NCI-H1694 treated with DMSO at 0.1 percent for 48 hours (cell line): ENCODE measurements at regions not wholly inside any gene's neighbourhood (a gene's known extent, or its start where the extent isn't known, plus 50 kb on each side); places are given as distances from the start of the nearest gene placed in this dataset.

ENCODE experiments used
- DNase-seq: peaks from one replicate; lab custom pipeline; 2025; lab: John Stamatoyannopoulos, UW

DNA sequence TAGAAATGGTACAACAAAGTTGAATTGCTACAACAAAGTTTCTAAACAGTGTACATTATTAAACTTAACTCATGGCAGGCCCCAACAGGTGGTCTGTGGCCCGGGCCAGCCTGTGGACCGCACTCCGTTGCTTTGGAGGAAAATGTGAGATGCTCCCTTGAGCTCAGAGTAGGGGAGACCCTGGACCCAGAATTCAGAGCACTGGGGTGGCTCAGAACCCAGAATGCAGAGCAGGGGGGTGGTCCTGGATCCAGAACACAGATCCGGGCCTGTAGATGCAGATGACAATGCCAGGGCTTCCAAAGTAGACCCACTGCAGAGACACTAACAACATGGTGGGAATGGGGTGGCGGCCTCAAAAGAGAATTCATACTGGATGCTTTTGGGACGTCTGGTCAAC lies 311.0 kb downstream of the NDUFA10 start:
- DNase-seq, result no peak

DNA sequence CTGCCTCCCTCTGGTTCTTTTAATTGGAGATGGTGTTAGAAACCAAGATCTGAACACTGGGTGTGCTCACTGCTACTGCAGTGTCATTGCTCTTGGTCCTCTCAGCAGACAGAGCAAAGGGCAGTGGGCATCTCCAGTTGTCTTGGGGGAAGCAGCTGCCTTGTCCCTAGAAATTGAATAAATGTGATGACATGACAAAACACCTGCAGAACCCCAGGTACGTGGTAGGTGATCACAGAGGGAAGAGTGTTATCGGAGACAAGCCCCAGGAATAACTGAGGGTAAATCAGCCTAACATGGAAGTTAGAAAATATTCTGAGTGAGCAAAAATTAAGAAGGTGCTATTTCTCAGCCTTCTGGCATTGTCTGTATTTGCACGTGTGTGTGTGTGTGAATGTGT lies 311.9 kb upstream of the HDAC4 start:
- no peak for DNase-seq

DNA sequence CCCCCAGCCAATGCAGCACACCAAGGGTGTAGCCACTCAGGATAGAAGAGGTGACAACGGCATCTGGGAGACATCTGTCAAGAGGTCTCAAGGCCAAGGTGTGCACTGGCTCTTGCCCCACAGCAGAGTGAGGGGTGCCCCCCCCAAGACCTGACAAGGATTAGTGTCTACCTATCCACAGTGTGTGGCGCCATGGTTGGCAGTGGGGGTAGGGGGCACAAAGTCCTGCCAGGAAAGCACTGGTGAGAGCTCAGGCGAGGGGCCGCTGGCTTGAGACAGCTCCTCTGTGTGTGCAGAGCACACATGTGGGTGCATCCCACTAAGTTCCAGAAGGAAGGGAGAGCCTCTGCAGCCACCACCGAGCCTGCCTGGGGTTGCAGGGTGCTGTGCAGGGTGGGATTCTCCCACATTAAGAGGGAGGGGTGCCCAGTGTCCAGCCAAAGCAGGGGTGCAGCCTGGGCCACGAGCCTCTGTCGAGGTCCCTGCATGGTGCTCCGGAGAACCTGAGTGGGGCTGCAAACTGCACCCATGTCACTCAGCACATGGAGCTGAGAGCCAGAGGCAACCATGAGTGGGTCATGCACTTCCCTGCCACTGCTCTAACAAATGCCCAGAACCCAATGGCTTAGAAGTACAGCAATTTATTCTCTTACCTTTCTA lies 311.2 kb upstream of the HDAC4 start:
- DNase-seq, result no peak

DNA sequence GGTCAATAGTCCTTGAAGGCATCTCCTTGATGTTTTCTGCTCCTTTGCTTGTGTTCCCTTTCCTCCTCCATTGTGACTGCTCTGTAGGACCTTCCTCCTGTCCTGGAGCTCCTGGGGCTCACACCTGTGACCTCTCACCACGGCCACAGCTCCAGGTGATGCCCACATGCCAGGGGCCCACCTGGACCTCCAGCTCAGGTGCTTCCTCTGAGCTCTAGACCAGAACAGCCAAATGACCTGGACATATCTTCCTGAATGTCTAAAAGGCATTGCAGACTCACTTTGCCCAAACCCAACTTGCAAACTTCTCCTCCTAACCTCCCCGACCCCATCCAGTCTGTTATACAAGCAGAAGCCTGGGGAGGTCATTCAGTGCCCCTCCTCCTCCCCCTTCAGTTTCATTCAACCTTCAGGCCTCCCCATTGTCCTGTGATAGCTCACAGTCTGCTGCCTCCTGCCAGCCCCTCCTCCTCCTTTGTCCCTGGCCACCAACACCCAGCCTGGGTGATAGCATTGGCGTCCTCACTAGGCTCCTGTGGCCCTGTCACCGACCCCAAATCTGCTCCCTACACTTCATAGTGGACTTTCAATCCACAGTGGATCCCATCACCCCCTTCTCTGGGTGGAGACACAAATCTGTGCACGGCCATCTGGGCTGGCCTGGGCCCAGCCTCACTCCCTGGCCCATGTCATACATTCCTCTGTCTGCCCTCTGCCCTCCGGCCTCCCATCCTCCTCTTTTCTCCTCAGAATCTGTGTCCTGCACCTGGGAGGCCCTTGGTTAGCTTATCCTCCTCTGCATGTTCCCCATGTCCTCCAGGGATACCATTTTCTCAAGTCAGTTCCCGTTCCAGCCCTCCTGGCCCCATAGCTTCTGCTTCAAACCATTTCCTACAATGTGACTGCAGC lies 310.4 kb upstream of the HDAC4 start:
- DNase-seq, result no peak

DNA sequence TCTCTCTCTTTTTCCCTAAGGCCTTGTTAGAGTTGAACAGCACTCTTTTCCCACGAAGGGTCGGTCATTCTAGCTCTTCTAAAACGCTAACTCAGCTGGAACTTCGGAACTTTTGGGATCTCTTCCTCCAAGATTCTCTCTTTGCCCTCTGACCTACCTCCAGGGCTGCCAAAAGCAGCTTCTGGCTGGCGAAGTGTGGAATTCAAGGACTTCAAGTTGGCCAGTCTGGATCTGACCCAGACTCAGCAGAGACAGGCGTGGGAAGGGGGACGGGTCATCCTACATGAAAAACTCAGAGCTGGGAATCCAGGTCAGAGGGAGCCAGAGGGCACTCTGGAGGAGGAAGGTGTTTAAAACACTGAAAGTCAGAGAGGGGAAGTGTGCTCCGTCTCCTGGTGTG lies 305.5 kb upstream of the HDAC4 start:
- no peak for DNase-seq

DNA sequence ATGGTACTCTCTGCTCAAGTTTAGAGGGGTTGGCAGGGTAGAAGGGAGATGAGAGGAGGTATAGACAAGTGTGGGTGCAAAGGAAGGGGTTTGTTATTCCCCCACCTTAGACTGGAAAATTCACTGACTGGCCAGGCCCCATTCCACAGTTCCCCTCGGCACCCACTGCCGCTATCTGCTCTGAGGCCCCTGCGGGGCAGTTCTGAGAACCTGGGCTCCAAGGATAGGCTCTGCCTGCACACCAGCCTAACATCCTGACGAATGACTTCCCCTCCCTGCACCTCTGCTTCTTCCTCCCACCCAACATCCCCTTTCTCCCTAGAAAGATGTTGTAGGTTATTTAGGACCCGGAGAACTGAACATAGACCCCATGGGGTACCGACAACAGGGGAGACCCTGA lies 303.9 kb upstream of the HDAC4 start:
- no peak for DNase-seq

DNA sequence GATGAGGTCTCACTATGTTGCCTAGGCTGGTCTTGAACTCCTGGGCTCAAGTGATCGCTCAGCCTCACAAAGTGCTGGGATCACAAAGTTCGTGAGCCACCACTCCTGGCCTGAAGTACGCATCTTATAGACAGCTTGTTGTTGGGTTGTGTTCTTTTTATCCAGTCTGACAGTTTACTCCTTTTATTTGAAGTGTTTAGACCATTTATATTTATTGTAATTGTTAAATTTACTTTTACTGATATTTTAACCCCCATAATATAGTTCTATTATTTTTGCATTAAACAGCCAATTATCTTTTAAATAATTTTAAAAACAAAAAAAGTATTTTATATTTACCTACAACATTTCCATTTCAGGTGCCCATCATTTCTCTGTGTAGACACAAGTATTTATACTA lies 303.0 kb upstream of the HDAC4 start:
- DNase-seq, result no peak

DNA sequence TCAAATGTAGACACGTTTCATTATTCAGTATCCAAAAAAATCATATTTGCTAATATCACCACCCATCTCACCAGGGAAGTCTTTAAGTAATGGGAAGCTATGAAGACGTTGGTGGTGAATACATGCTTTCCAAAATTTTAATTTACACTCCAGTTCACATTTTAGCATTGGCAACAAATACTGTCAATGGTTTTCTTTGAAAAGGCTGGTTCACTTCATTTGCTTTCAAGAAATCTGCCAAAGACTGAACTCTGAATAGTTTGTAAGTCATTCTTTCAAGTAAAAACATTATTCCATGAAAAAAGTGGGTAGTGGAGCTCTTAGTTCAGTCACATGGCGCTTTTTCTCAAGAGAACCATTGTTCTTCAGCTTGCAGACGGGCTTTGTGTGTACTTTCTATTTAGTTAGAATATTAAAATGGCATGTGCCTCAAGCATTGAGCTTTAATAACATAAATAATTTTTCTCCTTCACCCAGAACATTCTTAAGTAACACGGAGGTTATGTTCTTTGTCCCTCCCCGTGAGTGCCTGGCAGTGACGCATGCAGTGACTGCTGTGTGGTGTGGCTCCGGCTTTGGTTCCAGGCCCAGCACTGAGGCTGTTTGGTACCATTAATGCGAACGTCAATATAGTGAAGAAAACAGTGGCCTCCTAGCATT lies 300.0 kb upstream of the HDAC4 start:
- DNase-seq, result no peak

DNA sequence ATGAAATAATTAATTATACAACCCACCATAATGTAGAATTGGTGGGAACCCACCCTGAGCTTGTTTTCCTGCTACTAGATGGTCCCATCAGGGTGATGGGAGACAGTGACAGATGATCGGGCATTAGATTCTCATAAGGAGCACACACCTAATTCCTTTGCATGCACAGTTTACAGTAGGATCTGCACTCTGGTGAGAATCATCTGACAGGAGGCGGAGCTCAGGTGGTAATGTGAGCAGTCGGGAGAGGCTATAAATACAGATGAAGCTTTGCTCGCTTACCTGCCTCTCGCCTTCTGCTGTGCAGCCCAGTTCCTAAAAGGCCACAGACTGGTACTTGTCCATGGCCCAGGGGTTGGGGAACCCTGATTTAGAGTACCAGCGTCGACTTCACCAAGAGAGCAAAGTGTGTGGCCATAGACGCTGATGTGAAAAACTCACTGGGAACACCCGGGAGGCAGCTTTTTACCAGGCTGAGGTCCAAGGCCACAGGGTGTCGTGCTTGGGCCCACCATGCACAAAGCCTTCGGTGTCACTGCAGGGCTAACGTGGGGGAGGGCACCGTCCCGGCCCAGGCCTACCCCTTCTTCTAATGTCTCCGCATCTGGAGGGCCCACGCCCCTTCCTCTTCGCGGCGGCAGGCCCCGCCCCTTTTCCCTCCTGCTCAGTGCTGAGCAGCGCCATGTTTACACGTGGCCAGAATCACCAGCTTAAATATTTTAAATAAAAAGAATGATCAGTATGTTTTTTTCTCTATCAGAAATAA lies 296.8 kb upstream of the HDAC4 start:
- no peak for DNase-seq

DNA sequence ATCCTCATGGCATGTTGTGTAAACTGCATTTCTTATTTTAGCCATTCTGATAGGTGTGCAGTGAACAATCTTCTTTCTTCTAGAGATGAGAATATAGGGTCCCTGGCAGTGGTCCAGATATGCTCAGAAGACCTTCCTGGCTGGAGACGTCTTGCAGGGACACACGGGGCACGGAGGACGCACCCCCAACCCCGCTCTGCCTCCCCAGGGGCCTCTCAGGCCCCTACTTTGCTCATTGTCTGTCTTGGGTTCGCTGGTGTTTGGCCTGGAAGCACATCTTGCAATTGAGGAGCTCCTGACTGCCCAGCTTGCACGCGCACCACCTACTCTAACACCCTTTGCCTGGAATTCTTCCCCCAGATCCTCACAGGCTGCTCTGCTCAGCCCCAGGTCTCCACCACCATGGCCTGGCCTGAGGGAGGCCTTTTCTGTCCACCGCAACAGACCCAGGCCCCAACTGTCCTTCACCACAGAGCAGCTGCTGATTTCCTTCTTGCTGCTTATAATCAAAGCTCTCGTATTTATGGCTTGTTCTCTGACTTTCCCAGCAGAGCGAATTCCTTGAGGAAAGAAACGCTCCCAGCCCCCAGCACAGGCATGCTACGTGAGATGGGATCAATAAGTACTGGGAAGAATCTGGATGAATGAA lies 295.9 kb upstream of the HDAC4 start:
- DNase-seq, result no peak

DNA sequence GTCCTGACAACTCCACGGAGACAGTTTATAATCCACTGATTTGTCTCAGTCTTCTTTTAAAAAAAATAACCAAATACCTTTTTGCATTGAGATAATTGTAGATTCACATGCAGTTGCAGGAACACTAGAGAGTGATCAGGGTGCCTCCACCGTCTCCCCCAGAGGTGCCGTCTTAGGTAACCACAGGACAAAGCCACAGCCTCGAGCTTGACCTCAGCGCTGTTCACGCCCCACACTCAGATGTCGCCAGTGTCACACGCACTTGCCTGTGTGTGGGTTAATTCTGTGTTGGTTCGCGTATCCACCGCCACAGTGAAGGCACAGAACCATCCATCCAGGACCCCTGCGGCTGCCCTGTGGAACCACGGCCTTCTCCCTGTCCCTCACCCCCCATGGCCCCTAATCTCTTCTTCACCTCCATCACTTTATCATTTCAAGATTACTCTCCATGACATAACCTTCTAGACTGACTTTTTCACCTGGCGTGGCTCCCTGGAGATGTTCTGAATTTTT lies 295.0 kb upstream of the HDAC4 start:
- no peak for DNase-seq

DNA sequence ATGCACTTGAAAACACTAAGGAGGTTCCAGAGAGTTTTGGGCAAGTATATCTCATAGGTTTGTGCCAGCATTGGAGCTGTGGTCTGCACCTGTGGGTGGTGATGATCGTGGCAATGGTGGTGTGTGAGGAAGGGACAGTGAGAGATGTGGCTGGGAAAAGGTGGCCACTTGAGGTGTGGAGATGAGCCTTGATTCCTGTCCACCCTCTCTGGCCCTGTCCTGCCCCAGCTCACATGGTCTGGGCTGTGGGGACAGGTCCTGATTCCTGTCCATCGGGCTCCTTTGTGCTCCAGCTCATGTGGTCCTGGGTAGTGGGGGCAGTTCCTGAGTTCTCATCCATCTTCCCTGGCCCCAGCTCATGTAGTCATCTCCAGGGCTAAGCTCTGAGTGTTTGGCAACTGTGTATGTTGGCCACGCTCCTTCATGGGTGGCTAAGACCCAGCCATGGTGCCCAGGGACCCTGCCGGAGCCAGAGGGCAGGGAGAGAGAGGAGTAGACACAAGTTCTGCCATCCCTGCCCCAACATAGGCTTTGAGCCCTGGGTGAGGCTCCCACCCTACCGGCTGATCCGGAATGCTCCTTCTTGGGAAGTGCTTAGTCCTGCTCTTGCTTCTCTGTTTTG lies 294.4 kb upstream of the HDAC4 start:
- DNase-seq, result no peak

DNA sequence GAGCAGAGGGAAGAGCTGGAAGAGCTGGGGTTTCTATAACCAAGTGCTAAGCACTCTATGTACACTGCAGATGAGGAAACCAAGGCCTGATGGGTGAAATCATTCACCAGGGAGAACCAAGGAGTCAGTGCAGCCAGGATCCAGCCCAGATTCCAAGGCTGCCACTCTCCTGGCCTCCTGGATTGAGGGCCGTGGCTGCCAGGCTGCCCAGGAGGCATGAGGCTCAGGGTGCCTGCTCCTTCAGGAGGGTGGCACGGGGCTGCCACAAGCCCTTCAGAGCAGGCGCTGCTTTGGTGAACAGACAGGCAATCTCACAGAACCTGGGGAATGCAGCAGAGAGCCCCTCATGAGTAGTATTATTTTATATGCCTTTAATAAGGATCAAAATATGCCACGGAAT lies 293.7 kb upstream of the HDAC4 start:
- DNase-seq, result no peak

DNA sequence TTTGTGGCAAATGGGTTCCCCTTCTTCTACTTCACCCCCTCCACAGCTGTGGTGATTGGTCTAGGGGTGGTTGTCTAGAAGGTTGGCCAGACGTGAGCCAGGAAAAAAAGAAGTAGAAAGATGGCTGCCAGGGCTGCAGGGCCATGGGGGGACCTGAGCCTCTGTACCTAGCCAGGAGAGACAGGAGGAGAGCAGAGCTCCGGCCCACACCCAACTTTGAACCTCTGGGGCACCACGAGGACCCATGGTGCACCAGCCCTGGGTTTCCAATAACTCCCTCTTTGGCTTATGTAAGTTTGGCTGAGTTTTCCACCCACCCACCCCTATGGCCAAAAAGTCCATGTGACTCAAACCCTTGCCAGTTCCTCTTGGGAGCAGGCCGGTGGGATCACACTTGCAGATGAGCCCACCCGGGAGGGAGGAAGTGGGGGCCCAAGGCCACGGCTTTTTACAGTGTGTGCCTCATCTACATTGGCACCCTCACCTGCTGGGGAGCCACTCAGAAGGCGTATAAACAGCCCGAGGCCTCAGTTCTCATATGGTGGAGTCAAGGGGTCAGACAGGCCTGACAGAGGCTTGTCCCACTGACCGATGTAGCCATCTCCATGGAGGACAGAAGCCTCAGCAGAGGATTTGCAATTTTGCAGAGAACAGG lies 293.1 kb upstream of the HDAC4 start:
- DNase-seq, result no peak

DNA sequence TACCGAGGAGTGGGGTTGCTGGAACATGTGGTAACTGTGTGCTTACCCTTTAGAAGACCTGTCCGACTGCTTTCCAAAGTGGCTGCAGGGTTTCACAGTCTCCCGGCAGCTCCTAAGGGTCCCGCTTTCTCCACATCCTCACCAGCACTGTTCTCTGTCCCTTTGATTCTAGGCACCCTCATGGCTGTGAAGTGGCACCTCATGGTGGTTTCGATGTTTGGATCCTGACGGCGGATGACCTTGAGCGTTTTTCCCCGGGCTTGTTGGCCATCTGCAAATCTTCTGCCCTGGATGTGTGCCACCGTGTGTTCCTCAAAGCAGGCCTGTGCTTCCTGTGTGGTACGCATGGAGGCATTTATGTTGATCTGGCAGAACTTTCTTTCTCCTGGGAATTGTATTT lies 292.5 kb upstream of the HDAC4 start:
- DNase-seq, result no peak

DNA sequence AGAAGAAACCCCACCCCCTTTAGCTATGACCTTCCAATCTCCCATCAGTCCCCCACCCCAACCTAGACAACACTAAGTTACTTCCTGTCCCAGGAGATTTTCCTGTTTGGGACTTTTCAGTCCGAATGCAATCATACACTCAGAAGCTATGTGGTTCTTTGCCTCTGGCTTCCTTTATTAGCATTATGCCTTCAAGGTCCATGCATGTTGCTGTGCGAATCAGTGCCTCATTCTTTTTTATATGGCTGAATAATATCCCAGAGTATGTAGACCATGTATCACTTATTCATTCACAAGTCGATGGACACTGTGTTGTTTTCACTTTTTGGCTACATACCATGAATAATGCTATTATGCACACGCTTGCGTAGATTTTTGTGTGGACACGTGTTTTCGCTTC lies 292.1 kb upstream of the HDAC4 start:
- no peak for DNase-seq

DNA sequence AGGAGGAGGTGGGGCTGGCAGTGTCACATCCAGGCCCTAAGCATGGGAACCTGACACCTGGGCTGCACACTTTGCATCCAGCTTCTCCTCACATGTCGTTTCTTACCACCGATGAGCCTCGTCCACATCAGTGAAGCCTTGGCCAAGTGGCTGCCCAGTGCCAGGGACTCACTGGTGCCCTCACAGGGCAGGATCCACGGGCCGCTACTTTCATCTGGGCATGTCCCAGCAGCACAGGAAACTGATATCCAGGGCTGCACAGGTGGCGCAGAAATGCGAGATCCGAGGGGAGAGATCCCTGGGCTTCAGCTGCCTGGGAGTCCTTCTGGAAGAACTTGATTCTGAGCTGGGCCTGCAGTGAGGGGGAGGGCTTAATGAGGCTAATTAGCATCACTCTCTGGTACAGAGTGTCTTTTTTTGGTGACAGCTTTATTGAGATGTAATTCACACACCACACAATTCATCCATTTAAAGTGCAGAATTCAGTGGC lies 291.6 kb upstream of the HDAC4 start:
- DNase-seq, result no peak

DNA sequence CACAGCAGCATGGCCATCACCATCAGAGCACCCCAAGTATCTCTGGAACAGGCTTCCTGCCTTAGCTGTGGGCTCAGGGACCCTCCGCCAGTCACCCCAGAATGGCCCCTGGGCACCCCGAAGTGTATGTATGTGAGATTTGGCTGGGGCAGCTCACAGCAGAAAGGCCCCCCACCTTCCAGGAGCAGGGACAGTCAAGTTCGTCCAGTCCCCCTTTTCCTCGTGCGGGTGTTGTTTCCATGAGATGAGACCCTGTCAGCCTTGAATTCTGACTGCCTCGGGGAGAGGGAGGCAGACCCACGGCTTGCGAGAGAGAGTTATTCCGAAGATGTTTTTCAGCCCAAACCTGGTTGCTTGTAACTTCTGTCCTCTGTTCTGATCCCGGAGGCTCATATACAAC lies 290.9 kb upstream of the HDAC4 start:
- DNase-seq, result no peak

DNA sequence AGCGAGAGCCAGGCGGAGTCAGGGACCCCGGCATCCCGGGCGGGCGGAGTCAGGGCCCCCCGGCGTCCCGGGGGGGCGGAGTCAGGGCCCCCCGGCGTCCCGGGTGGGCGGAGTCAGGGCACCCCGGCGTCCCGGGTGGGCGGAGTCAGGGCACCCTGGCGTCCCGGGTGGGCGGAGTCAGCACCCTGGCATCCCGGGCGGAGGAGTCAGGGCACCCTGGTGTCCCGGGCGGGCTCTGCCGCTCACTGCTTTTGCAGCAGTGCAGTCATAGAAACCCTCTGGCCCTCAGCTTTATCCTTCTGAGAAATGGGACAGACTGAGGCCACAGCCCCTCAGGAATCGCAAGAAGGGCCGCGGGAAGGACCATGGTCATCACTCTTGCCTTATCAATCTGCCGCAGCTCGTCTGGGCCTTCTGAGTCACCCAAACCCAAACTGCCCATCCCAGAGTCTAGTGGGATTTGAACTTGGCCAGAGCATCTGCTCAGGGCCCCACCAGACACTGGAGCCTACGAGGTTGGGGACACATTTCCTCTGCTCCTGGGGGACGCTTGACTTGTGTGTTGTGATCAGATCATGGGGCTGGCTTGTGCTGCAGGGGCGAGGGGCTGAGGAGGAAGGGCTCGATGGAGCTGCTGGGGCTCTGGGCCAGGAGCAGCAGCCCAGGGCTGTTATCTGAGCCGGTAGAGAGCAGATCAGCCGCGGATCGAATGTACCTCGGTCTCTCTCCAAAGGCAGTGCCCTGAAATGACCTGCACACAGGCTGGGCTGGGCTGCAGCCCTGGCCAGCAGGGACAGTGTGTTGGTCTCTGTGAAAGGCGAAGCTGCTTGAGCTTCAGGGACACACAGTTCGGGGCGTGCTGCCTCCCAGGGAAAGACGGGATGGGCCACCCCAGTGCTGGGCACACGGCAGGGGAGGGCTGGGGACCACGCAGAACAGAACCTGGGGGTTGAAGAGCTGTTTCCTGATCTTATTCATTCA lies 290.1 kb upstream of the HDAC4 start:
- DNase-seq, result no peak
